ENCODE measurements at regions not wholly inside any gene's neighbourhood (a gene's known extent, or its start where the extent isn't known, plus 50 kb on each side); places are given as distances from the start of the nearest gene placed in this dataset.
"Not testable (repeated sequence)": the region's sequence is repeated elsewhere in the genome, so short reads cannot be mapped to it uniquely, and the experiment has no call there.

GRCh38 chr10:3376631-3377030 is 204.0 kb upstream of the PITRM1 start:
- no peak for TF ChIP-seq ZFX (IDR thresholded peaks at IDR 0.05; ENCODE audit: borderline replicate concordance)
- no peak for TF ChIP-seq CTCF (IDR thresholded peaks at IDR 0.05)
- H3K27ac ChIP-seq: no peak overlapping the region

GRCh38 chr10:3375505-3375904 is 202.9 kb upstream of the PITRM1 start:
- TF ChIP-seq CTCF (IDR thresholded peaks at IDR 0.05): no peak
- TF ChIP-seq ZFX (IDR thresholded peaks at IDR 0.05; ENCODE audit: borderline replicate concordance): no peak
- H3K27ac ChIP-seq: no peak overlapping the region

- H3K27ac ChIP-seq: no peak overlapping the region
- no peak for TF ChIP-seq CTCF (IDR thresholded peaks at IDR 0.05)
- TF ChIP-seq ZFX (IDR thresholded peaks at IDR 0.05; ENCODE audit: borderline replicate concordance): no peak
These were observed 202.3 kb upstream of the PITRM1 start for GRCh38 chr10:3374914-3375313.

- not testable (repeated sequence) for H3K27ac ChIP-seq
These were observed 200.9 kb upstream of the PITRM1 start for GRCh38 chr10:3373374-3374027.

GRCh38 chr10:3372281-3372680 is 199.7 kb upstream of the PITRM1 start:
- H3K27ac ChIP-seq: no peak overlapping the region
- no peak for TF ChIP-seq CTCF (IDR thresholded peaks at IDR 0.05)
- no peak for TF ChIP-seq ZFX (IDR thresholded peaks at IDR 0.05; ENCODE audit: borderline replicate concordance)

GRCh38 chr10:3371624-3372023 is 199.0 kb upstream of the PITRM1 start:
- not testable (repeated sequence) for H3K27ac ChIP-seq

- no peak overlapping the region for H3K27ac ChIP-seq
- no peak for TF ChIP-seq ZFX (IDR thresholded peaks at IDR 0.05; ENCODE audit: borderline replicate concordance)
- no peak for TF ChIP-seq CTCF (IDR thresholded peaks at IDR 0.05)
These were observed 194.3 kb upstream of the PITRM1 start for GRCh38 chr10:3366735-3367405.

- no peak overlapping the region for H3K27ac ChIP-seq
- TF ChIP-seq ZFX (IDR thresholded peaks at IDR 0.05; ENCODE audit: borderline replicate concordance): no peak
- no peak for TF ChIP-seq CTCF (IDR thresholded peaks at IDR 0.05)
These were observed 193.5 kb upstream of the PITRM1 start for GRCh38 chr10:3366043-3366442.

Data from 22Rv1 (cell line).